ENCODE measurements at regions not wholly inside any gene's neighbourhood (a gene's known extent, or its start where the extent isn't known, plus 50 kb on each side); places are given as distances from the start of the nearest gene placed in this dataset.

DNA sequence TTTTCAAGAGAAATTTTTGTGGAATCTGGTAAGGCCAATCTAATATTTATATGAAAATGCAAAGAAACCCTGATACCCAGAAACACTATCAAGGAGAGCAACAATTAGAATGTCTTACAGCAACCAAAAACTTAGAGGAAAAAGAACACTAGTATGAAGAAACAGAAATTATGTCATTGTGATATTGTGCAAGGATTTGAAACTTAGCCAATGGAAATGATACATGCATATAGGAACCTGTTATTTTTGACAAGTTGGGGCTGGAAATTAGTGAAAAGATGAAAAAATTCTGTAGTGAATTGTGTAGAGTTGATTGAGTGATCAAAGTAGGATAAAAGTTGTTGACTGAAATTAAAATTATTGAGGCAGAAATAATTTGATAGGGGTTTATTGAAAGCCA lies 792.6 kb upstream of the SLITRK6 start:
- Histone ChIP-seq H2BK5ac (ENCODE audit: insufficient read length, low read length) (no peak overlapping the region), H4K5ac (ENCODE audit: insufficient read length, low read depth, low read length) (no peak overlapping the region), H3K27me3 (ENCODE audit: insufficient read depth, low read length) (no peaks in the 10 kb centered on the region), H3K4me1 (ENCODE audit: insufficient read depth, low read length) (no peaks in the 10 kb centered on the region), H3T11ph (ENCODE audit: low read length) (no peak overlapping the region), H4K8ac (replicated peaks; ENCODE audit: insufficient read length, low read depth, low read length) (no peak overlapping the region), H2BK12ac (ENCODE audit: insufficient read length, low read depth, low read length) (no peak overlapping the region), H3K23me2 (ENCODE audit: insufficient read length, low read depth, low read length, poor library complexity, severe bottlenecking) (no peaks in the 10 kb centered on the region), H3K79me2 (ENCODE audit: insufficient read depth, low read length) (no peaks in the 10 kb centered on the region), H3K9me3 (ENCODE audit: control insufficient read depth, low read depth, low read length) (no peaks in the 10 kb centered on the region), H3K4ac (ENCODE audit: low read depth, low read length) (no peak overlapping the region), H2AK5ac (ENCODE audit: insufficient read length, low read length) (no peak overlapping the region), H3K9ac (ENCODE audit: extremely low read depth, insufficient read length, low read length) (no peak overlapping the region), H3K79me1 (ENCODE audit: insufficient read depth, low read depth, low read length, poor library complexity, severe bottlenecking) (no peaks in the 10 kb centered on the region), H2BK20ac (ENCODE audit: low read depth, low read length, poor library complexity, severe bottlenecking) (no peak overlapping the region), H3K56ac (ENCODE audit: insufficient read length, low read depth, low read length) (no peak overlapping the region), H2AFZ (ENCODE audit: low read length) (no peak overlapping the region), H4K91ac (ENCODE audit: insufficient read length, low read depth, low read length) (no peak overlapping the region), H3K18ac (ENCODE audit: insufficient read length, low read depth, low read length) (no peak overlapping the region), H3K14ac (ENCODE audit: insufficient read depth, low read length) (no peak overlapping the region), H3K23ac (ENCODE audit: insufficient read length, low read depth, low read length) (no peak overlapping the region), H3K27ac (ENCODE audit: insufficient read length, low read depth, low read length) (no peak overlapping the region), H2BK120ac (ENCODE audit: low read depth, low read length, poor library complexity, severe bottlenecking) (no peak overlapping the region), H4K20me1 (ENCODE audit: control insufficient read depth, insufficient read depth, insufficient read length) (no peaks in the 10 kb centered on the region), H3K4me2 (ENCODE audit: insufficient read depth, insufficient read length, low read length) (no peak overlapping the region), H2BK15ac (ENCODE audit: low read depth, low read length) (no peak overlapping the region)
- Mint-ChIP-seq H3K4me3 (no peak overlapping the region), H3K4me1 (no peaks in the 10 kb centered on the region), H3K9me3 (no peaks in the 10 kb centered on the region; a peak in 1 of 5 replicates), H3K27me3 (ENCODE audit: low read depth) (no peaks in the 10 kb centered on the region), H3K27ac (no peak overlapping the region), H3K36me3 (ENCODE audit: insufficient read depth in 1 of 3, low read depth in 3 of 3) (0 out of 7 replicates have a peak, but pooled peaks cover 0 to 4% (median 0%) of the 10 kb centered on the region in 3 experiments)
- TF ChIP-seq, protein P1, sequence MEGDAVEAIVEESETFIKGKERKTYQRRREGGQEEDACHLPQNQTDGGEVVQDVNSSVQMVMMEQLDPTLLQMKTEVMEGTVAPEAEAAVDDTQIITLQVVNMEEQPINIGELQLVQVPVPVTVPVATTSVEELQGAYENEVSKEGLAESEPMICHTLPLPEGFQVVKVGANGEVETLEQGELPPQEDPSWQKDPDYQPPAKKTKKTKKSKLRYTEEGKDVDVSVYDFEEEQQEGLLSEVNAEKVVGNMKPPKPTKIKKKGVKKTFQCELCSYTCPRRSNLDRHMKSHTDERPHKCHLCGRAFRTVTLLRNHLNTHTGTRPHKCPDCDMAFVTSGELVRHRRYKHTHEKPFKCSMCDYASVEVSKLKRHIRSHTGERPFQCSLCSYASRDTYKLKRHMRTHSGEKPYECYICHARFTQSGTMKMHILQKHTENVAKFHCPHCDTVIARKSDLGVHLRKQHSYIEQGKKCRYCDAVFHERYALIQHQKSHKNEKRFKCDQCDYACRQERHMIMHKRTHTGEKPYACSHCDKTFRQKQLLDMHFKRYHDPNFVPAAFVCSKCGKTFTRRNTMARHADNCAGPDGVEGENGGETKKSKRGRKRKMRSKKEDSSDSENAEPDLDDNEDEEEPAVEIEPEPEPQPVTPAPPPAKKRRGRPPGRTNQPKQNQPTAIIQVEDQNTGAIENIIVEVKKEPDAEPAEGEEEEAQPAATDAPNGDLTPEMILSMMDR (conservative IDR thresholded peaks at IDR 0.05): no peak
- DNase-seq: no peak

Data from H9 (cell line).